OCI-LY7 (cell line): ENCODE measurements at regions not wholly inside any gene's neighbourhood (a gene's known extent, or its start where the extent isn't known, plus 50 kb on each side); places are given as distances from the start of the nearest gene placed in this dataset.

Experiments used
- EZH2phosphoT487 ChIP-seq: fragments of 200-600 bp; sonication (generic); IDR thresholded peaks from 2 replicates; pipeline ENCODE4 v1.6.1; 2018; ENCODE audit warnings: low read depth, borderline replicate concordance, mild to moderate bottlenecking, mixed run types, antibody characterized with exemption, low read length, moderate library complexity, mixed read lengths
- TF ChIP-seq, protein P1 (sequence below): fragments of 200-600 bp; sonication (generic); conservative IDR thresholded peaks from 2 replicates; pipeline ENCODE4 v1.5.1; 2014; ENCODE audit warnings: mild to moderate bottlenecking, antibody characterized with exemption, low read length, moderate library complexity, mixed read lengths

DNA sequence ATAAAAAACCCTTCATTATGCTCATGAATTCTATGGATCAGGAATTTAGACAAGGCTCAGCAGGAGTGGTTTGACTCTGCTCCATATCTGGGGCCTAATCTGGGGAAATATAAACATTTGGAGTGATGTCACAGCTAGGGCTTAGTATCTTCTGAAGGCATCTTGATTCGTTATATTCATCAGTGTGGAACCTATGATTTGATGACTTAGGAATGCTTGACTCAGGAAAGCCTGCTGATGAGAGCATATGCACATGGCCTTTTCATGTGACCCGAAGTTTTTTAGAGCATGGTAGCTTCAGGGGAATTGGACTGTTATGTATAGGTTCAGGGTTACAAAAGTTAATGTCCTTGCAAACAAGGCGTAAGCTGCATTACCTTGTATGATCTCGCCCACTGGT lies 184.9 kb upstream of the LRRC3B start:
- TF ChIP-seq, protein P1, sequence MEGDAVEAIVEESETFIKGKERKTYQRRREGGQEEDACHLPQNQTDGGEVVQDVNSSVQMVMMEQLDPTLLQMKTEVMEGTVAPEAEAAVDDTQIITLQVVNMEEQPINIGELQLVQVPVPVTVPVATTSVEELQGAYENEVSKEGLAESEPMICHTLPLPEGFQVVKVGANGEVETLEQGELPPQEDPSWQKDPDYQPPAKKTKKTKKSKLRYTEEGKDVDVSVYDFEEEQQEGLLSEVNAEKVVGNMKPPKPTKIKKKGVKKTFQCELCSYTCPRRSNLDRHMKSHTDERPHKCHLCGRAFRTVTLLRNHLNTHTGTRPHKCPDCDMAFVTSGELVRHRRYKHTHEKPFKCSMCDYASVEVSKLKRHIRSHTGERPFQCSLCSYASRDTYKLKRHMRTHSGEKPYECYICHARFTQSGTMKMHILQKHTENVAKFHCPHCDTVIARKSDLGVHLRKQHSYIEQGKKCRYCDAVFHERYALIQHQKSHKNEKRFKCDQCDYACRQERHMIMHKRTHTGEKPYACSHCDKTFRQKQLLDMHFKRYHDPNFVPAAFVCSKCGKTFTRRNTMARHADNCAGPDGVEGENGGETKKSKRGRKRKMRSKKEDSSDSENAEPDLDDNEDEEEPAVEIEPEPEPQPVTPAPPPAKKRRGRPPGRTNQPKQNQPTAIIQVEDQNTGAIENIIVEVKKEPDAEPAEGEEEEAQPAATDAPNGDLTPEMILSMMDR, result no peak
- TF ChIP-seq EZH2phosphoT487, result no peak
